Keratinocyte (primary cell): ENCODE measurements at regions not wholly inside any gene's neighbourhood (a gene's known extent, or its start where the extent isn't known, plus 50 kb on each side); places are given as distances from the start of the nearest gene placed in this dataset.

ENCODE experiments used
- DNase-seq: peaks from one replicate; pipeline ENCODE4 v3.0.0-alpha.2; 2011; ENCODE audit warnings: low read depth, missing footprints, low spot score
- FAIRE-seq: peaks from 2 replicates; lab custom pipeline; 2011; peaks lifted over from hg19 to GRCh38; lab: Jason Lieb, UNC
- H2AFZ ChIP-seq: 2 replicates; pipeline ENCODE4 v1.6.0; 2012; ENCODE audit warnings: low read length, control low read depth, inconsistent platforms; ENCODE audit not compliant: control insufficient read depth
- H3K27ac ChIP-seq: 2 replicates; pipeline ENCODE4 v1.5.1; 2011; ENCODE audit warnings: low read length; ENCODE audit not compliant: control insufficient read depth, insufficient read depth
- H3K27me3 ChIP-seq: 3 replicates; pipeline ENCODE4 v1.6.0; 2011; ENCODE audit warnings: low read length; ENCODE audit not compliant: control insufficient read depth, insufficient read depth; ENCODE audit errors: extremely low read depth
- H3K36me3 ChIP-seq, 2 experiments: 2 replicates in 1 of 2; 3 replicates in 1 of 2; pipeline ENCODE4 v1.5.1; 2011; ENCODE audit warnings: low read length in 2 of 2, mild to moderate bottlenecking in 1 of 2; ENCODE audit not compliant: control insufficient read depth in 2 of 2, insufficient read depth in 2 of 2; ENCODE audit errors: extremely low read depth in 1 of 2
- H3K4me1 ChIP-seq: 3 replicates; pipeline ENCODE4 v1.5.1; 2011; ENCODE audit warnings: low read length; ENCODE audit not compliant: control insufficient read depth, insufficient read depth; ENCODE audit errors: extremely low read depth
- H3K4me2 ChIP-seq: 3 replicates; pipeline ENCODE4 v1.6.0; 2011; ENCODE audit warnings: low read depth, low read length; ENCODE audit not compliant: control insufficient read depth, insufficient read depth; ENCODE audit errors: extremely low read depth
- H3K4me3 ChIP-seq, 3 experiments: fragments of 200-600 bp in 1 of 3; sonication (generic) in 1 of 3; 2 replicates in 2 of 3; 3 replicates in 1 of 3; pipeline ENCODE4 v1.5.1; 2011 to 2016; ENCODE audit warnings: low read length in 3 of 3, mild to moderate bottlenecking in 3 of 3, control low read depth in 2 of 3, inconsistent platforms in 1 of 3, low read depth in 1 of 3, mixed read lengths in 1 of 3, mixed run types in 1 of 3, moderate library complexity in 1 of 3; ENCODE audit not compliant: control insufficient read depth in 2 of 3, insufficient read depth in 2 of 3; ENCODE audit errors: extremely low read depth in 1 of 3
- H3K79me2 ChIP-seq: 2 replicates; pipeline ENCODE4 v1.6.0; 2012; ENCODE audit warnings: low read length; ENCODE audit not compliant: control insufficient read depth, insufficient read depth
- H3K9ac ChIP-seq: 3 replicates; pipeline ENCODE4 v1.6.0; 2011; ENCODE audit warnings: low read length; ENCODE audit not compliant: control insufficient read depth, insufficient read depth; ENCODE audit errors: extremely low read depth
- H3K9me1 ChIP-seq: 3 replicates; pipeline ENCODE4 v1.6.0; 2011; ENCODE audit warnings: low read length; ENCODE audit not compliant: control insufficient read depth, insufficient read depth; ENCODE audit errors: extremely low read depth
- H3K9me3 ChIP-seq: 2 replicates; pipeline ENCODE4 v1.5.1; 2012; ENCODE audit warnings: low read depth, low read length; ENCODE audit not compliant: control insufficient read depth
- H4K20me1 ChIP-seq: 3 replicates; pipeline ENCODE4 v1.6.0; 2011; ENCODE audit warnings: low read length; ENCODE audit not compliant: control insufficient read depth, insufficient read depth; ENCODE audit errors: extremely low read depth
- EZH2 ChIP-seq: IDR thresholded peaks from one replicate; pipeline ENCODE4 v1.6.1; 2012; ENCODE audit warnings: inconsistent platforms, mild to moderate bottlenecking, low read length, moderate library complexity
- dilution Hi-C: fragments of 300-500 bp; cut with MboI; formaldehyde crosslinking; loops from one replicate; pipeline ENCODE4 v1.7.0; 2020; ENCODE audit warnings: low sequenced_read_pairs; ENCODE audit not compliant: extremely low pct_ligation_motif_present
- TF ChIP-seq, protein P1 (sequence below), 3 experiments: IDR thresholded peaks in 1 of 3; conservative IDR thresholded peaks in 1 of 3; optimal IDR thresholded peaks in 1 of 3; 2 replicates in 2 of 3; 3 replicates in 1 of 3; pipeline versions ENCODE3 to v1.5.1; 2011; ENCODE audit warnings: low read length in 3 of 3, mild to moderate bottlenecking in 3 of 3, moderate library complexity in 2 of 3, control low read depth in 1 of 3, inconsistent platforms in 1 of 3; ENCODE audit not compliant: insufficient read depth in 2 of 3; ENCODE audit errors: extremely low read depth in 1 of 3

DNA sequence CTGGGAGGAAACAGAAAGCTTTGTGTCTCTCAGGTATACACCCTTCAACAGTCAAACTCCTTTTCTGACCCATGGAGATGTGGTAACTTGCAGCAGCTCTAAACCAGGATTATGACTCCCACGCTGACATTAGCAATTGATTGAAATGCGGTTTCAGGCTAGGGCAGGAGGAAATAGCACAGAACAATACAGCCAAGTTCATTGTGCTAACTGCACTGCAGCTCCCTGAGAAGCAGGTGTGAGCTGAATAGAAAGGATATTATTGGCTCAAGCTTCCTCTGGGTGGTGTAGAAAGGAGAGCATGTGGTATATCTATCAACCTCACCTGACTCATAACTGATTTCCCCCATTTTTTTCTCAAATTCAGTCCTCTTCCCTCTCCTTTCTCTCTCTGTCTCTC lies 612.3 kb upstream of the BTBD3 start:
- TF ChIP-seq, protein P1, sequence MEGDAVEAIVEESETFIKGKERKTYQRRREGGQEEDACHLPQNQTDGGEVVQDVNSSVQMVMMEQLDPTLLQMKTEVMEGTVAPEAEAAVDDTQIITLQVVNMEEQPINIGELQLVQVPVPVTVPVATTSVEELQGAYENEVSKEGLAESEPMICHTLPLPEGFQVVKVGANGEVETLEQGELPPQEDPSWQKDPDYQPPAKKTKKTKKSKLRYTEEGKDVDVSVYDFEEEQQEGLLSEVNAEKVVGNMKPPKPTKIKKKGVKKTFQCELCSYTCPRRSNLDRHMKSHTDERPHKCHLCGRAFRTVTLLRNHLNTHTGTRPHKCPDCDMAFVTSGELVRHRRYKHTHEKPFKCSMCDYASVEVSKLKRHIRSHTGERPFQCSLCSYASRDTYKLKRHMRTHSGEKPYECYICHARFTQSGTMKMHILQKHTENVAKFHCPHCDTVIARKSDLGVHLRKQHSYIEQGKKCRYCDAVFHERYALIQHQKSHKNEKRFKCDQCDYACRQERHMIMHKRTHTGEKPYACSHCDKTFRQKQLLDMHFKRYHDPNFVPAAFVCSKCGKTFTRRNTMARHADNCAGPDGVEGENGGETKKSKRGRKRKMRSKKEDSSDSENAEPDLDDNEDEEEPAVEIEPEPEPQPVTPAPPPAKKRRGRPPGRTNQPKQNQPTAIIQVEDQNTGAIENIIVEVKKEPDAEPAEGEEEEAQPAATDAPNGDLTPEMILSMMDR (optimal IDR thresholded peaks at IDR 0.05 in 1 of 3, IDR thresholded peaks at IDR 0.05 in 1 of 3, conservative IDR thresholded peaks at IDR 0.05 in 1 of 3; ENCODE audit: extremely low read depth in 1 of 3, insufficient read depth in 2 of 3, low read length in 3 of 3) = no peak
- TF ChIP-seq EZH2 = no peak
- Histone ChIP-seq H3K4me3 (peak overlapping the region in 1 of 3 experiments; percentile 2), H3K36me3 (no peaks in the 10 kb centered on the region), H2AFZ (peak overlapping the region; percentile 59), H3K9me3 (no peaks in the 10 kb centered on the region), H3K9ac (no peak overlapping the region), H4K20me1 (no peaks in the 10 kb centered on the region), H3K4me2 (peak overlapping the region; percentile 51), H3K27ac (peak overlapping the region; percentile 37), H3K4me1 (peaks cover 29% of the 10 kb centered on the region), H3K27me3 (no peaks in the 10 kb centered on the region), H3K9me1 (no peaks in the 10 kb centered on the region), H3K79me2 (no peaks in the 10 kb centered on the region)
- dilution Hi-C loops = no loop called here
- FAIRE-seq = peak; percentile 98
- peak; percentile 26 for DNase-seq

DNA sequence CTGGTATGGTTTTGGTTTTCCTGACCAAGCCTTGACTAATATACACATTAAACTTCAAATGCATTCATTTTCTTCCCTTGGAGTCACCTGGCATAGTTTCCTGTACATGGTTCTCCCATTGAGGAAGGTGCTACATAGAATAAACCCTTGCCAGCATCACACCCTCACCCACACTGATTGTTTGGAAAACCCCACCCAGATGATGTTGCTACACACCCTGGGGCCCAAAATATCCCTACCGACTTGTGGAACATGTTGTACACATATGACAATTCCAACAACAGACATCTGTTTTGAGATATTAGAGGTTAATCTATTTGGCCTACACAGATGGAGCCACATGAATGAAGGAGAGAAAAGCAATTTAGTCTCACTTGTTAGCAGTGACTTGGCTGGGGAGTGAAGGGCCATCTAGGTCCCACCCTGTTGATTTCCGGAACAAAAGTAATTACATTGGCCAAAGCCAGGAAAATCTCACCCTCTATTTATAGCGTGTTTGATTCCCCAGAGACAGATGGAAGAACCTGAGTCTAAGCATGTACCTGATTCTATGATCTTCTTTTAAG lies 606.0 kb upstream of the BTBD3 start:
- TF ChIP-seq EZH2 = no peak
- TF ChIP-seq, protein P1 (optimal IDR thresholded peaks at IDR 0.05 in 1 of 3, IDR thresholded peaks at IDR 0.05 in 1 of 3, conservative IDR thresholded peaks at IDR 0.05 in 1 of 3; ENCODE audit: extremely low read depth in 1 of 3, insufficient read depth in 2 of 3, low read length in 3 of 3) = no peak
- H3K4me2 ChIP-seq = no peak overlapping the region
- H3K9me1 ChIP-seq = no peaks in the 10 kb centered on the region
- dilution Hi-C loops = no loop called here
- DNase-seq (no peak), FAIRE-seq (peak; percentile 44)
- H3K4me1 ChIP-seq = no peaks in the 10 kb centered on the region
- no peaks in the 10 kb centered on the region for H3K9me3 ChIP-seq
- no peaks in the 10 kb centered on the region for H3K27me3 ChIP-seq
- H3K79me2 ChIP-seq = no peaks in the 10 kb centered on the region
- H3K36me3 ChIP-seq = no peaks in the 10 kb centered on the region
- no peaks in the 10 kb centered on the region for H4K20me1 ChIP-seq
- H3K27ac ChIP-seq = no peak overlapping the region
- H3K9ac ChIP-seq = no peak overlapping the region
- H3K4me3 ChIP-seq = no peak overlapping the region
- no peak overlapping the region for H2AFZ ChIP-seq
